K562 (cell line): ENCODE measurements at regions not wholly inside any gene's neighbourhood (a gene's known extent, or its start where the extent isn't known, plus 50 kb on each side); places are given as distances from the start of the nearest gene placed in this dataset.

Experiments
- CC2D1A ChIP-seq: fragments of 450-650 bp; IDR thresholded peaks from 2 replicates; pipeline ENCODE4 v1.6.1; 2017; ENCODE audit warnings: mild to moderate bottlenecking
- CEBPG ChIP-seq, 3 experiments: fragments of 200-800 bp in 1 of 3; sonication (Bioruptor generic) in 1 of 3; sonication (generic) in 1 of 3; formaldehyde crosslinking in 1 of 3; IDR thresholded peaks in 2 of 3; conservative IDR thresholded peaks in 1 of 3; 2 replicates each; pipeline versions ENCODE4 v1.6.1 to v1.8.0; 2016 to 2022; ENCODE audit warnings: missing compliant biosample characterization in 2 of 3, missing genetic modification characterization in 2 of 3, mild to moderate bottlenecking in 1 of 3, missing genetic modification reagents in 1 of 3
- FOS ChIP-seq: IDR thresholded peaks from 3 replicates; pipeline ENCODE4 v1.6.1; 2011; ENCODE audit not compliant: insufficient read length; ENCODE audit errors: extremely low read depth
- SMAD3 ChIP-seq: fragments of 450-650 bp; formaldehyde crosslinking; conservative IDR thresholded peaks from 2 replicates; pipeline ENCODE4 v1.4.0; 2020; ENCODE audit warnings: mild to moderate bottlenecking
- TF ChIP-seq, protein P1 (sequence below), 2 experiments: fragments of 450-650 bp in 1 of 2; sonication (generic) in 1 of 2; formaldehyde crosslinking in 1 of 2; IDR thresholded peaks; 2 replicates each; pipeline versions ENCODE4 v1.7.1 to v1.9.0; 2016 to 2022; ENCODE audit warnings: inconsistent platforms in 1 of 2, mild to moderate bottlenecking in 1 of 2, missing genetic modification reagents in 1 of 2
- TF ChIP-seq, protein P2 (sequence below): fragments of 250-450 bp; sonication (Bioruptor Pico); IDR thresholded peaks from 2 replicates; pipeline ENCODE4 v1.8.0; 2022; ENCODE audit warnings: inconsistent platforms, mild to moderate bottlenecking, moderate library complexity, borderline replicate concordance
- TF ChIP-seq, protein P3 (sequence below): fragments of 200-800 bp; sonication (Bioruptor generic); IDR thresholded peaks from 2 replicates; pipeline ENCODE4 v1.6.1; 2017; ENCODE audit warnings: missing genetic modification characterization, missing compliant biosample characterization

DNA sequence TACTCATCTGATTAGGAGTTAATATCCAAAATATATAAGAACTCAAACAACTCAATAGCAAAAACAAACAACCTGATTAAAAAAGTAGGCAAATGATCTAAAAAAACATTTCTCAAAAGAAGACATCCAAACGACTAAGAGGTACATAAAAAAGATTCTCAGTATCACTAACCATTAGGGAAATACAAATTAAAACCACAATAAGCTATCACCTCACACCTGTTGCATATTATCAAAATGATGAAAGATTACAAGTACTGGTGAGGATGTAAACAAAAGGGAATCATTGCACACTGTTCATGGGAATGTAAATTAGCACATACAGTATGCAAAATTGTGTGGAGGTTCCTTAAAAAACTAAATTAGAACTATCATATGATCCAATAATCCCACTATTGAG lies 865.5 kb downstream of the TMEM182 start (continued):
- TF ChIP-seq, protein P1, sequence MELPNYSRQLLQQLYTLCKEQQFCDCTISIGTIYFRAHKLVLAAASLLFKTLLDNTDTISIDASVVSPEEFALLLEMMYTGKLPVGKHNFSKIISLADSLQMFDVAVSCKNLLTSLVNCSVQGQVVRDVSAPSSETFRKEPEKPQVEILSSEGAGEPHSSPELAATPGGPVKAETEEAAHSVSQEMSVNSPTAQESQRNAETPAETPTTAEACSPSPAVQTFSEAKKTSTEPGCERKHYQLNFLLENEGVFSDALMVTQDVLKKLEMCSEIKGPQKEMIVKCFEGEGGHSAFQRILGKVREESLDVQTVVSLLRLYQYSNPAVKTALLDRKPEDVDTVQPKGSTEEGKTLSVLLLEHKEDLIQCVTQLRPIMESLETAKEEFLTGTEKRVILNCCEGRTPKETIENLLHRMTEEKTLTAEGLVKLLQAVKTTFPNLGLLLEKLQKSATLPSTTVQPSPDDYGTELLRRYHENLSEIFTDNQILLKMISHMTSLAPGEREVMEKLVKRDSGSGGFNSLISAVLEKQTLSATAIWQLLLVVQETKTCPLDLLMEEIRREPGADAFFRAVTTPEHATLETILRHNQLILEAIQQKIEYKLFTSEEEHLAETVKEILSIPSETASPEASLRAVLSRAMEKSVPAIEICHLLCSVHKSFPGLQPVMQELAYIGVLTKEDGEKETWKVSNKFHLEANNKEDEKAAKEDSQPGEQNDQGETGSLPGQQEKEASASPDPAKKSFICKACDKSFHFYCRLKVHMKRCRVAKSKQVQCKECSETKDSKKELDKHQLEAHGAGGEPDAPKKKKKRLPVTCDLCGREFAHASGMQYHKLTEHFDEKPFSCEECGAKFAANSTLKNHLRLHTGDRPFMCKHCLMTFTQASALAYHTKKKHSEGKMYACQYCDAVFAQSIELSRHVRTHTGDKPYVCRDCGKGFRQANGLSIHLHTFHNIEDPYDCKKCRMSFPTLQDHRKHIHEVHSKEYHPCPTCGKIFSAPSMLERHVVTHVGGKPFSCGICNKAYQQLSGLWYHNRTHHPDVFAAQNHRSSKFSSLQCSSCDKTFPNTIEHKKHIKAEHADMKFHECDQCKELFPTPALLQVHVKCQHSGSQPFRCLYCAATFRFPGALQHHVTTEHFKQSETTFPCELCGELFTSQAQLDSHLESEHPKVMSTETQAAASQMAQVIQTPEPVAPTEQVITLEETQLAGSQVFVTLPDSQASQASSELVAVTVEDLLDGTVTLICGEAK (IDR thresholded peaks at IDR 0.05), result no peak
- TF ChIP-seq, protein P1 (CRISPR knock-in tag; IDR thresholded peaks at IDR 0.05), result no peak
- no peak for TF ChIP-seq FOS
- no peak for TF ChIP-seq CC2D1A
- no peak for TF ChIP-seq CEBPG (CRISPR knock-in tag; IDR thresholded peaks at IDR 0.05)
- no peak for TF ChIP-seq CEBPG (tag; conservative IDR thresholded peaks at IDR 0.05 in 1 of 2, IDR thresholded peaks at IDR 0.05 in 1 of 2)
- TF ChIP-seq, protein P2, sequence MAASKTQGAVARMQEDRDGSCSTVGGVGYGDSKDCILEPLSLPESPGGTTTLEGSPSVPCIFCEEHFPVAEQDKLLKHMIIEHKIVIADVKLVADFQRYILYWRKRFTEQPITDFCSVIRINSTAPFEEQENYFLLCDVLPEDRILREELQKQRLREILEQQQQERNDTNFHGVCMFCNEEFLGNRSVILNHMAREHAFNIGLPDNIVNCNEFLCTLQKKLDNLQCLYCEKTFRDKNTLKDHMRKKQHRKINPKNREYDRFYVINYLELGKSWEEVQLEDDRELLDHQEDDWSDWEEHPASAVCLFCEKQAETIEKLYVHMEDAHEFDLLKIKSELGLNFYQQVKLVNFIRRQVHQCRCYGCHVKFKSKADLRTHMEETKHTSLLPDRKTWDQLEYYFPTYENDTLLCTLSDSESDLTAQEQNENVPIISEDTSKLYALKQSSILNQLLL (CRISPR knock-in tag), result no peak
- TF ChIP-seq, protein P3, sequence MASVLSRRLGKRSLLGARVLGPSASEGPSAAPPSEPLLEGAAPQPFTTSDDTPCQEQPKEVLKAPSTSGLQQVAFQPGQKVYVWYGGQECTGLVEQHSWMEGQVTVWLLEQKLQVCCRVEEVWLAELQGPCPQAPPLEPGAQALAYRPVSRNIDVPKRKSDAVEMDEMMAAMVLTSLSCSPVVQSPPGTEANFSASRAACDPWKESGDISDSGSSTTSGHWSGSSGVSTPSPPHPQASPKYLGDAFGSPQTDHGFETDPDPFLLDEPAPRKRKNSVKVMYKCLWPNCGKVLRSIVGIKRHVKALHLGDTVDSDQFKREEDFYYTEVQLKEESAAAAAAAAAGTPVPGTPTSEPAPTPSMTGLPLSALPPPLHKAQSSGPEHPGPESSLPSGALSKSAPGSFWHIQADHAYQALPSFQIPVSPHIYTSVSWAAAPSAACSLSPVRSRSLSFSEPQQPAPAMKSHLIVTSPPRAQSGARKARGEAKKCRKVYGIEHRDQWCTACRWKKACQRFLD (CRISPR knock-in tag), result no peak
- TF ChIP-seq SMAD3 (CRISPR knock-in tag), result no peak
- TF ChIP-seq, all 486 proteins: peak for 0
